Liver (tissue), 3 donors: ENCODE measurements at regions not wholly inside any gene's neighbourhood (a gene's known extent, or its start where the extent isn't known, plus 50 kb on each side); places are given as distances from the start of the nearest gene placed in this dataset.

Source experiments
- FOXA1 ChIP-seq: IDR thresholded peaks from 2 replicates; pipeline ENCODE4 v1.6.1; 2016; ENCODE audit warnings: antibody characterized with exemption
- GABPA ChIP-seq, 2 donors: IDR thresholded peaks in 1 of 2; conservative IDR thresholded peaks in 1 of 2; 2 replicates each; pipeline ENCODE4 v1.6.1; 2016; ENCODE audit warnings: antibody characterized with exemption in 2 of 2, mild to moderate bottlenecking in 1 of 2, moderate library complexity in 1 of 2
- JUND ChIP-seq, 2 donors: IDR thresholded peaks; 2 replicates each; pipeline ENCODE4 v1.6.1; 2016; ENCODE audit warnings: antibody characterized with exemption in 2 of 2
- RXRA ChIP-seq, 2 donors: IDR thresholded peaks; 2 replicates each; pipeline ENCODE4 v1.6.1; 2017 to 2018; ENCODE audit warnings: antibody characterized with exemption in 2 of 2, mild to moderate bottlenecking in 1 of 2
- SP1 ChIP-seq: IDR thresholded peaks from 2 replicates; pipeline ENCODE4 v1.6.1; 2018; ENCODE audit warnings: antibody characterized with exemption, mild to moderate bottlenecking
- TAF1 ChIP-seq: conservative IDR thresholded peaks from 2 replicates; pipeline ENCODE4 v1.6.1; 2016; ENCODE audit warnings: antibody characterized with exemption, mild to moderate bottlenecking
- TF ChIP-seq, protein P1 (sequence below): fragments of 150-350 bp; IDR thresholded peaks from 2 replicates; pipeline ENCODE4 v1.5.1; 2017; ENCODE audit warnings: improper control_type of control experiment, low read depth, low read length; ENCODE audit not compliant: missing input control
- TF ChIP-seq, protein P2 (sequence below): IDR thresholded peaks from 2 replicates; pipeline ENCODE4 v1.6.1; 2016; ENCODE audit warnings: antibody characterized with exemption
- TF ChIP-seq, protein P3 (sequence below): IDR thresholded peaks from 2 replicates; pipeline ENCODE4 v1.6.1; 2016; ENCODE audit warnings: antibody characterized with exemption
- donor health status: healthy.
- donor health status: healthy.

DNA sequence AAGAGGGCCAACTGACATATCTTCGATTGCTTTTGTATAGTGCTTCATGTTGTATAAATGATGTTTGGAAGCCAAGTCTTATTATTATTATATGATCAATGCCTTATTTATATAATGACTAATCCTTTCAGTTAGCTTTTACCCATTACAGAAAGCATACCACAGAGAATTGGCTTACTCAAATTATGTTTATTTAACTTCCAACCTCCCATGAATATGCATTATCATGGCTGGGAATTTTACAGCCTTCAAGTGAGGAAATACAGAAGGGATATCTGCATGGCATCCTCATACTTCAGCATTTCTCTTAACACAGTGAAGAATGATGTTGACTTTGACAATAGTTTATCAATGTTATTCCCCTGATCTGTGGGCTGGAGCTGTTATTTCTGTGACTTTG lies 225.9 kb upstream of the GAP43 start:
- TF ChIP-seq, protein P1, sequence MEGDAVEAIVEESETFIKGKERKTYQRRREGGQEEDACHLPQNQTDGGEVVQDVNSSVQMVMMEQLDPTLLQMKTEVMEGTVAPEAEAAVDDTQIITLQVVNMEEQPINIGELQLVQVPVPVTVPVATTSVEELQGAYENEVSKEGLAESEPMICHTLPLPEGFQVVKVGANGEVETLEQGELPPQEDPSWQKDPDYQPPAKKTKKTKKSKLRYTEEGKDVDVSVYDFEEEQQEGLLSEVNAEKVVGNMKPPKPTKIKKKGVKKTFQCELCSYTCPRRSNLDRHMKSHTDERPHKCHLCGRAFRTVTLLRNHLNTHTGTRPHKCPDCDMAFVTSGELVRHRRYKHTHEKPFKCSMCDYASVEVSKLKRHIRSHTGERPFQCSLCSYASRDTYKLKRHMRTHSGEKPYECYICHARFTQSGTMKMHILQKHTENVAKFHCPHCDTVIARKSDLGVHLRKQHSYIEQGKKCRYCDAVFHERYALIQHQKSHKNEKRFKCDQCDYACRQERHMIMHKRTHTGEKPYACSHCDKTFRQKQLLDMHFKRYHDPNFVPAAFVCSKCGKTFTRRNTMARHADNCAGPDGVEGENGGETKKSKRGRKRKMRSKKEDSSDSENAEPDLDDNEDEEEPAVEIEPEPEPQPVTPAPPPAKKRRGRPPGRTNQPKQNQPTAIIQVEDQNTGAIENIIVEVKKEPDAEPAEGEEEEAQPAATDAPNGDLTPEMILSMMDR = no peak
- TF ChIP-seq GABPA (IDR thresholded peaks at IDR 0.05 in 1 of 2, conservative IDR thresholded peaks at IDR 0.05 in 1 of 2) (no peak), TAF1 (no peak), JUND (IDR thresholded peaks at IDR 0.05) (no peak), FOXA1 (no peak), SP1 (no peak), RXRA (IDR thresholded peaks at IDR 0.05) (no peak)
- TF ChIP-seq, protein P2, sequence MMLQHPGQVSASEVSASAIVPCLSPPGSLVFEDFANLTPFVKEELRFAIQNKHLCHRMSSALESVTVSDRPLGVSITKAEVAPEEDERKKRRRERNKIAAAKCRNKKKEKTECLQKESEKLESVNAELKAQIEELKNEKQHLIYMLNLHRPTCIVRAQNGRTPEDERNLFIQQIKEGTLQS = no peak
- TF ChIP-seq, protein P3, sequence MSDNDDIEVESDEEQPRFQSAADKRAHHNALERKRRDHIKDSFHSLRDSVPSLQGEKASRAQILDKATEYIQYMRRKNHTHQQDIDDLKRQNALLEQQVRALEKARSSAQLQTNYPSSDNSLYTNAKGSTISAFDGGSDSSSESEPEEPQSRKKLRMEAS = no peak
